Esophagus squamous epithelium (tissue), 5 donors: ENCODE measurements at regions not wholly inside any gene's neighbourhood (a gene's known extent, or its start where the extent isn't known, plus 50 kb on each side); places are given as distances from the start of the nearest gene placed in this dataset.

ENCODE experiments used
- DNase-seq: peaks from one replicate; lab custom pipeline; 2025; lab: John Stamatoyannopoulos, UW
- H3K27ac ChIP-seq, 4 donors: fragments of 200-600 bp; sonication (generic); one replicate each; pipeline ENCODE4 v1.5.1; 2016 to 2019; ENCODE audit warnings: mild to moderate bottlenecking in 1 of 4
- H3K27me3 ChIP-seq, 4 donors: fragments of 200-600 bp; sonication (generic); 1 replicate in 3 of 4; 2 replicates in 1 of 4; pipeline versions ENCODE4 v1.5.1 to v1.6.0; 2017 to 2021; ENCODE audit warnings: antibody characterized with exemption in 1 of 4
- H3K36me3 ChIP-seq, 3 donors: fragments of 200-600 bp; sonication (generic); one replicate each; pipeline ENCODE4 v1.5.1; 2016 to 2019
- H3K4me1 ChIP-seq, 3 donors: fragments of 200-600 bp; sonication (generic); one replicate each; pipeline ENCODE4 v1.5.1; 2017 to 2019
- H3K4me3 ChIP-seq, 4 donors: fragments of 200-600 bp; sonication (generic); 1 replicate in 3 of 4; 2 replicates in 1 of 4; pipeline ENCODE4 v1.5.1; 2016 to 2019; ENCODE audit warnings: mild to moderate bottlenecking in 2 of 4, moderate library complexity in 1 of 4
- H3K9me3 ChIP-seq, 3 donors: fragments of 200-600 bp; sonication (generic); one replicate each; pipeline ENCODE4 v1.5.1; 2016 to 2019
- POLR2A ChIP-seq, 4 donors: fragments of 450-650 bp; IDR thresholded peaks; one replicate each; pipeline ENCODE4 v1.6.1; 2017; ENCODE audit warnings: antibody characterized with exemption in 4 of 4, mild to moderate bottlenecking in 4 of 4, moderate library complexity in 3 of 4
- WGBS, 2 donors: methylation state at CpG; one replicate each; pipeline ENCODE4 v1.1.5; 2018; 5-methylcytosine and 5-hydroxymethylcytosine counted together
- intact Hi-C: fragments of 100-400 bp; cut with DNase I; formaldehyde crosslinking; loops from one replicate; pipeline ENCODE4 v1.15.0; 2022
- TF ChIP-seq, protein P1 (sequence below), 6 experiments: fragments of 450-650 bp in 4 of 6; fragments of 200-600 bp in 2 of 6; sonication (generic) in 2 of 6; IDR thresholded peaks; one replicate each; pipeline ENCODE4 v1.5.1; 2016 to 2019; ENCODE audit warnings: antibody characterized with exemption in 6 of 6, mild to moderate bottlenecking in 4 of 6, moderate library complexity in 4 of 6
- donor health status: DM: yes; HTN: yes; CAD: no.

DNA sequence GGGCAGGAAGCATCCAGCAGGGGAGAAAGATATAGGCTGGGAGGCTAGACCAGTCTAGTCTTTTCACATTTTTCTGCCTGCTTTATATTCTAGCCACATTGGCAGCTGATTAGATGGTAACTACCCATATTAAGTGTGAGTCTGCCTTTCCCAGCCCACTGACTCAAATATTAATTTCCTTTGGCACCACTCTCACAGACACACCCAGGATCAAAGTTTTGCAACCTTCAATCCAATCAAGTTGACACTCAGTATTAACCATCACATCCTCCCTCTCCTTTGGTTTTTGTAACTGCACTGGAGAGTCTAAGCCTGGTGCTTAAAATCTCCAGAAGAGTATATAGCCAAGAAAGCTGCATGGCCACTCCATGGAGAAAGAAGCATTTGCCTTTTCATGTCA, 560.4 kb downstream of the GRXCR1 start:
- H3K36me3 ChIP-seq: no peaks in the 10 kb centered on the region
- no peaks in the 10 kb centered on the region for H3K27me3 ChIP-seq
- no peak overlapping the region for H3K4me3 ChIP-seq
- H3K27ac ChIP-seq: no peak overlapping the region
- no peak for DNase-seq
- H3K9me3 ChIP-seq: no peaks in the 10 kb centered on the region
- no peaks in the 10 kb centered on the region for H3K4me1 ChIP-seq
- intact Hi-C loops: no loop called here
- TF ChIP-seq, protein P1, sequence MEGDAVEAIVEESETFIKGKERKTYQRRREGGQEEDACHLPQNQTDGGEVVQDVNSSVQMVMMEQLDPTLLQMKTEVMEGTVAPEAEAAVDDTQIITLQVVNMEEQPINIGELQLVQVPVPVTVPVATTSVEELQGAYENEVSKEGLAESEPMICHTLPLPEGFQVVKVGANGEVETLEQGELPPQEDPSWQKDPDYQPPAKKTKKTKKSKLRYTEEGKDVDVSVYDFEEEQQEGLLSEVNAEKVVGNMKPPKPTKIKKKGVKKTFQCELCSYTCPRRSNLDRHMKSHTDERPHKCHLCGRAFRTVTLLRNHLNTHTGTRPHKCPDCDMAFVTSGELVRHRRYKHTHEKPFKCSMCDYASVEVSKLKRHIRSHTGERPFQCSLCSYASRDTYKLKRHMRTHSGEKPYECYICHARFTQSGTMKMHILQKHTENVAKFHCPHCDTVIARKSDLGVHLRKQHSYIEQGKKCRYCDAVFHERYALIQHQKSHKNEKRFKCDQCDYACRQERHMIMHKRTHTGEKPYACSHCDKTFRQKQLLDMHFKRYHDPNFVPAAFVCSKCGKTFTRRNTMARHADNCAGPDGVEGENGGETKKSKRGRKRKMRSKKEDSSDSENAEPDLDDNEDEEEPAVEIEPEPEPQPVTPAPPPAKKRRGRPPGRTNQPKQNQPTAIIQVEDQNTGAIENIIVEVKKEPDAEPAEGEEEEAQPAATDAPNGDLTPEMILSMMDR (IDR thresholded peaks at IDR 0.05): no peak
- TF ChIP-seq POLR2A (IDR thresholded peaks at IDR 0.05): no peak

DNA sequence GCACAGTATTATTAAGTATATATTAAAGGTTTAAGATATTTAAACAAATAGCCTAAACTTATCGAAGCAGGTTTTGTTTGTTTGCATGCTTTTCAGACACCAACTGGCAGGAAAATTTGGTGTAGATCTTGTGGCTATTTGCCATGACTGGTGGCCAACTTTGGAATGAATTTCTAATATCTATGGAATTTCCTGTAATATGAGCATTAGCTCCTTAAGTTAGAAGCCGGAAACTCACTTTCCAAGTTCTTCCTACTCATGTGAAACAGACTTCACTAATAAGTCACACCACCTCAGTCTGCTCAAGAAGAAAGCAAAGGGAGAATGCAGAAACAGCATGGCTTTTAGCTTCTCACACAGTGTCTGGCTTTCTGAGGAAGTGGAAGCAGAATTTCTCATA, 563.9 kb downstream of the GRXCR1 start:
- Histone ChIP-seq H3K27ac (no peak overlapping the region), H3K27me3 (no peaks in the 10 kb centered on the region), H3K4me1 (no peaks in the 10 kb centered on the region), H3K36me3 (no peaks in the 10 kb centered on the region), H3K9me3 (no peaks in the 10 kb centered on the region), H3K4me3 (no peak overlapping the region)
- intact Hi-C loops: no loop called here
- TF ChIP-seq, protein P1 (IDR thresholded peaks at IDR 0.05): no peak
- TF ChIP-seq POLR2A (IDR thresholded peaks at IDR 0.05): no peak
- WGBS, 2 donors: 42 to 45% methylated on average over 2 of the region's 2 CpGs
- DNase-seq: no peak

DNA sequence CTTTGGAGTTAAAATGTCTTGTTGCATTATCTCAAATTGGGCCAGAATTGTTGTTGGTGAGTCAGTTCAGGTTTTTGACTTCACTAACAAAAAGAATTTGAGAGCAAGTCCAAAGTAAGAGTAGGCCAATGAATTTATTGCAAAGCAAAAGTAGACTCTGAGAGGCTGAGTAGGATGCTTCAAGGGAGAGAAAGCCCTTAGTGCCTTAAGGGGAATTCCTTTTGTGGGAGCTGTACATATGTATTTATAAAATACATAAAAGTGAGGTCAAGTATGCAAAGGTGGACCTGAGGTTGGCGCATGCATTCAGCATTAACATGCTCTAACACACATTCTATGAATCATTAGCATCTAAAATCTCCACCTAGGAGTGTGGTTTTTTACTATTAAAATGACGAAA, 565.4 kb downstream of the GRXCR1 start:
- 64 to 65% methylated on average over 2 of the region's 2 CpGs for WGBS, 2 donors
- Histone ChIP-seq H3K27me3 (no peaks in the 10 kb centered on the region), H3K4me3 (no peak overlapping the region), H3K27ac (no peak overlapping the region), H3K4me1 (no peaks in the 10 kb centered on the region), H3K36me3 (no peaks in the 10 kb centered on the region), H3K9me3 (no peaks in the 10 kb centered on the region)
- TF ChIP-seq POLR2A (IDR thresholded peaks at IDR 0.05): no peak
- TF ChIP-seq, protein P1 (IDR thresholded peaks at IDR 0.05): no peak
- intact Hi-C loops: no loop called here
- no peak for DNase-seq

DNA sequence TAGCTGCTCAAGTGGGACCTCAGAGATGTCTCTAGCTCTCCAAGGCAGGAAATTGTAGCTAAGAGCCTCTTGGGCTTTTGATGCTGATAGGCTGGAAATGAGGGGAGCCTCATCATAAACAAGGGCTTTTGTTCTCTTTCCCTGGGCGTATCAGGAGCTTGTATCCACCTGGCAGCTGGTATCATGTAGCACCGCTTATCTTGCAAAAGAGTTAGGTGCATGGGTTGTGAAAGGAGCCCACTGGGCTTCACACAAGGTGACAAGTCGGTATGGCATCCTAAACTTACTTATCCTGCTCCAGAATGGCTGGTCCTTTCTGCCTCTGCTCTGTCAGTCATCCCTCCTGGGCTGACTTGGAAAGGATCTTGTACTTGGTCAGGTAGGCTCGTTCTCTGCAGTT, 565.8 kb downstream of the GRXCR1 start:
- H3K36me3 ChIP-seq: no peaks in the 10 kb centered on the region
- no peaks in the 10 kb centered on the region for H3K27me3 ChIP-seq
- no peak for DNase-seq
- WGBS, 2 donors: 33 to 38% methylated on average over 3 of the region's 4 CpGs
- intact Hi-C loops: no loop called here
- no peaks in the 10 kb centered on the region for H3K4me1 ChIP-seq
- H3K27ac ChIP-seq: no peak overlapping the region
- TF ChIP-seq POLR2A (IDR thresholded peaks at IDR 0.05): no peak
- TF ChIP-seq, protein P1 (IDR thresholded peaks at IDR 0.05): no peak
- no peak overlapping the region for H3K4me3 ChIP-seq
- H3K9me3 ChIP-seq: no peaks in the 10 kb centered on the region

DNA sequence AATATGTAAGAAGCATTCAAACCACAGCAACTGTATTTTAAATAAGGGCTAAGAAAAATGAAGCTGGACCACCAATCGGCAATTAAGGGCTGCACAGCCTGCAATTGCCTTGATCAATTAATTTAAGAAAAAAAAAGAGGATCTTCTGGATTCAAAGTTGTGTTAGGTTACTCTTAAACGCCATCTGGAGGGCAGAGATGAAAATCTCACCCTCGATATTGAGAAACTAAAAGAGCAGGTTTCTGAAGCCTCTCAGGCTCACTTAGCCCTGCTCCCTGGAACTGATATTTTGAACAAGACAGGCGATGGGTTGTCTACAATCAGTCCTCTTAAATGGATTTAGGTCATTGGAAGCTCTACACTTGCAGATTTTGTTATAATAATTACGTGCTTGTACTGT, 579.4 kb downstream of the GRXCR1 start:
- TF ChIP-seq, protein P1 (IDR thresholded peaks at IDR 0.05): no peak
- TF ChIP-seq POLR2A (IDR thresholded peaks at IDR 0.05): no peak
- Histone ChIP-seq H3K27ac (no peak overlapping the region), H3K36me3 (no peaks in the 10 kb centered on the region), H3K4me3 (no peak overlapping the region), H3K27me3 (no peaks in the 10 kb centered on the region), H3K9me3 (peaks cover 0 to 35% (median 9%) of the 10 kb centered on the region in 3 donors), H3K4me1 (no peaks in the 10 kb centered on the region)
- intact Hi-C loops: no loop called here
- WGBS, 2 donors: 55 to 67% methylated on average over 5 of the region's 5 CpGs
- DNase-seq: no peak
